Peyer's patch (tissue), 4 donors: ENCODE measurements at regions not wholly inside any gene's neighbourhood (a gene's known extent, or its start where the extent isn't known, plus 50 kb on each side); places are given as distances from the start of the nearest gene placed in this dataset.
A peak's percentile ranks its signal among the peaks of the same experiment; 100 is the strongest.

Source experiments
- DNase-seq, 3 donors: peaks; one replicate each; pipeline ENCODE4 v3.0.0-alpha.2; 2017 to 2019
- H3K27ac ChIP-seq, 4 donors: fragments of 200-600 bp; sonication (generic); one replicate each; pipeline ENCODE4 v1.5.1; 2016 to 2019
- H3K27me3 ChIP-seq, 2 donors: fragments of 200-600 bp; sonication (generic); one replicate each; pipeline ENCODE4 v1.5.1; 2019
- H3K36me3 ChIP-seq, 3 donors: fragments of 200-600 bp; sonication (generic); one replicate each; pipeline ENCODE4 v1.5.1; 2016 to 2019
- H3K4me1 ChIP-seq, 4 donors: fragments of 200-600 bp; sonication (generic); one replicate each; pipeline ENCODE4 v1.5.1; 2016 to 2019
- H3K4me3 ChIP-seq, 4 donors: fragments of 200-600 bp; sonication (generic); 1 replicate in 3 of 4; 2 replicates in 1 of 4; pipeline ENCODE4 v1.5.1; 2016 to 2019; ENCODE audit warnings: mild to moderate bottlenecking in 1 of 4
- H3K9me3 ChIP-seq, 4 donors: fragments of 200-600 bp; sonication (generic); one replicate each; pipeline ENCODE4 v1.5.1; 2016 to 2019; ENCODE audit warnings: mild to moderate bottlenecking in 1 of 4
- CTCF ChIP-seq, 6 experiments: fragments of 450-650 bp in 4 of 6; fragments of 200-600 bp in 2 of 6; sonication (generic) in 1 of 6; IDR thresholded peaks; one replicate each; pipeline ENCODE4 v1.5.1; 2017 to 2019; ENCODE audit warnings: antibody characterized with exemption in 6 of 6, mild to moderate bottlenecking in 3 of 6, moderate library complexity in 1 of 6
- POLR2A ChIP-seq, 2 donors: fragments of 450-650 bp; IDR thresholded peaks; one replicate each; pipeline ENCODE4 v1.5.1; 2017; ENCODE audit warnings: antibody characterized with exemption in 2 of 2, mild to moderate bottlenecking in 2 of 2, moderate library complexity in 2 of 2

- no peak overlapping the region for H3K27ac ChIP-seq
- H3K4me1 ChIP-seq: no peaks in the 10 kb centered on the region
- no peak for DNase-seq
- no peaks in the 10 kb centered on the region for H3K36me3 ChIP-seq
- H3K9me3 ChIP-seq: no peaks in the 10 kb centered on the region
- no peak for TF ChIP-seq POLR2A (IDR thresholded peaks at IDR 0.05)
- TF ChIP-seq CTCF (IDR thresholded peaks at IDR 0.05): no peak
- H3K4me3 ChIP-seq: no peak overlapping the region
- no peaks in the 10 kb centered on the region for H3K27me3 ChIP-seq
Measured at GRCh38 chr13:111535523-111535811, 215.0 kb downstream of the TEX29 start.

GRCh38 chr13:111536075-111536642 lies 215.7 kb downstream of the TEX29 start:
- Histone ChIP-seq H3K4me3 (no peak overlapping the region), H3K4me1 (no peaks in the 10 kb centered on the region), H3K9me3 (no peaks in the 10 kb centered on the region), H3K27ac (no peak overlapping the region), H3K27me3 (no peaks in the 10 kb centered on the region), H3K36me3 (no peaks in the 10 kb centered on the region)
- TF ChIP-seq POLR2A (IDR thresholded peaks at IDR 0.05): no peak
- no peak for TF ChIP-seq CTCF (IDR thresholded peaks at IDR 0.05)
- DNase-seq: no peak

GRCh38 chr13:111537115-111537728 lies 216.8 kb downstream of the TEX29 start:
- no peak for DNase-seq
- H3K36me3 ChIP-seq: no peaks in the 10 kb centered on the region
- no peaks in the 10 kb centered on the region for H3K9me3 ChIP-seq
- H3K27me3 ChIP-seq: no peaks in the 10 kb centered on the region
- no peak overlapping the region for H3K4me3 ChIP-seq
- H3K27ac ChIP-seq: no peak overlapping the region
- H3K4me1 ChIP-seq: no peaks in the 10 kb centered on the region
- TF ChIP-seq POLR2A (IDR thresholded peaks at IDR 0.05) (no peak), CTCF (IDR thresholded peaks at IDR 0.05) (no peak)

GRCh38 chr13:111537843-111538499 lies 217.5 kb downstream of the TEX29 start:
- Histone ChIP-seq H3K9me3 (no peaks in the 10 kb centered on the region), H3K27me3 (no peaks in the 10 kb centered on the region), H3K4me3 (no peak overlapping the region), H3K36me3 (no peaks in the 10 kb centered on the region), H3K4me1 (no peaks in the 10 kb centered on the region), H3K27ac (no peak overlapping the region)
- no peak for DNase-seq
- TF ChIP-seq CTCF (IDR thresholded peaks at IDR 0.05): no peak
- TF ChIP-seq POLR2A (IDR thresholded peaks at IDR 0.05): no peak

- H3K27ac ChIP-seq: no peak overlapping the region
- no peaks in the 10 kb centered on the region for H3K9me3 ChIP-seq
- no peak for TF ChIP-seq POLR2A (IDR thresholded peaks at IDR 0.05)
- no peak for TF ChIP-seq CTCF (IDR thresholded peaks at IDR 0.05)
- no peaks in the 10 kb centered on the region for H3K4me1 ChIP-seq
- H3K27me3 ChIP-seq: no peaks in the 10 kb centered on the region
- DNase-seq: peak in 1 of 3 donors; percentile 23
- H3K4me3 ChIP-seq: no peak overlapping the region
- H3K36me3 ChIP-seq: no peaks in the 10 kb centered on the region
Measured at GRCh38 chr13:111539252-111539651, 218.8 kb downstream of the TEX29 start.
